ENCODE measurements at regions not wholly inside any gene's neighbourhood (a gene's known extent, or its start where the extent isn't known, plus 50 kb on each side); places are given as distances from the start of the nearest gene placed in this dataset.

GRCh38 chr2:235330775-235331451, 162.9 kb upstream of the AGAP1 start:
- FAIRE-seq (no peak), DNase-seq (ENCODE audit: extremely low spot score, insufficient read length, low read depth) (no peak)

GRCh38 chr2:235332240-235332890, 161.5 kb upstream of the AGAP1 start:
- FAIRE-seq, result no peak
- no peak for DNase-seq (ENCODE audit: extremely low spot score, insufficient read length, low read depth)

DNA sequence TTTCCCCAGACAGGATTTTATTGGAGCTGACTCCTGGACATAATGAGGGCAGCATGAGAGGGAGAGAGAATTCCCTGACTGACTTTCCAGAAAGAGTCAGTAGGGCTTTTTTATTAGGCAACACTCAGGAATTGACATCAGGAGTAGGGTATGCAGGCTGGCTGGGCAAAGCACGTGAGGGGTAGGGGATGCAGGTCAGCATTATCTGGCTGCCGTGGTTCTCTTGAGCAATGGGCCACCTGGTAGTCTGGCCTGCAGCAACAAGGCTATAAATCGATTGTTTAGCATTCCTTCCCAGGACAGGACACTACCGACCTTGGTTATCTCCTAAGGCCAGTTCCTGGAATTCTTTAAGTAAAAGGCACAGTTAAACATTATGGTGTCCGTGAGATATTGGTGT, 160.8 kb upstream of the AGAP1 start:
- DNase-seq (ENCODE audit: extremely low spot score, insufficient read length, low read depth), result no peak
- FAIRE-seq, result no peak

GRCh38 chr2:235334179-235334578, 159.7 kb upstream of the AGAP1 start:
- DNase-seq (ENCODE audit: extremely low spot score, insufficient read length, low read depth) (no peak), FAIRE-seq (no peak)

- FAIRE-seq (no peak), DNase-seq (ENCODE audit: extremely low spot score, insufficient read length, low read depth) (no peak)
These were observed 150.6 kb upstream of the AGAP1 start for GRCh38 chr2:235343156-235343774.

DNA sequence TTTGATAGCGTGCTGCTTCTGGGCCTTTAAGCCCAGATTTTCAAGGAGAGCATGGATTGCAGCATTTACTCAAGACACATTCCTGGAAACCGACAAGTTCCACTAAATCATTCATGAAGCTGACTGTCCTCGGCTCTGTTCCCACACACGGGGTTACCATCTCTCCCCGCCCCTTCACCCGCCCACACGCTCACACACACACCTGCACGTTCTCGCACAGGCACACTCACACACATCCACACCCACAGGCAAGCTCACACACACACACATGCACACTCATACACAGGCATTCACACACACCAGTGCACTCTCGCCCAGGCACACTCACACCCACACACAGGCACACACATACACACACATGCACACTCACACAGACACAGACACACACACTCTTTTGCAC, 150.0 kb upstream of the AGAP1 start:
- DNase-seq (ENCODE audit: extremely low spot score, insufficient read length, low read depth) (no peak), FAIRE-seq (no peak)

- FAIRE-seq, result no peak
These were observed 148.1 kb upstream of the AGAP1 start for GRCh38 chr2:235345745-235346144.

DNA sequence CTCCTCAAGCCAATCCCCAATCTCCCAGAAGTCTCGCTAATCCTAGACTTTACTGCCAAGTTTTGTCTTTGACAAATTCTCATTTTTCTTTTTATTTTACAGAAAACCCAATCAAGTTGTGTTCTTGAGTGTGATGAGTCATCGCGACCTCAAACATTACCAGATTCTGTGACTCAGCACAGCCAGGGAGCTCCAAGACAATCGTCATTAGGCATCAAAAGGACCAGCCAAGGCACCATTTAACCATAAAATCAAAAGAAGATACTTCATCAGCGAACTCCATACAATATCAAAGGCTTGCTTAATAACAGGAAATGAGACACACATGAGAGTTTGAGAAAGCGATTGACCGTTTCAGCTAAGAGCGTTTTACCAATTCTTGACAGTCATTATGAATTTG, 146.2 kb upstream of the AGAP1 start:
- no peak for FAIRE-seq
- DNase-seq (ENCODE audit: extremely low spot score, insufficient read length, low read depth), result no peak

More at GRCh38 chr2:235345745-235346144, 148.1 kb upstream of the AGAP1 start:
- no peak for DNase-seq (ENCODE audit: extremely low spot score, insufficient read length, low read depth)

GRCh38 chr2:235348329-235348728, 145.5 kb upstream of the AGAP1 start:
- FAIRE-seq (no peak), DNase-seq (ENCODE audit: extremely low spot score, insufficient read length, low read depth) (no peak)

DNA sequence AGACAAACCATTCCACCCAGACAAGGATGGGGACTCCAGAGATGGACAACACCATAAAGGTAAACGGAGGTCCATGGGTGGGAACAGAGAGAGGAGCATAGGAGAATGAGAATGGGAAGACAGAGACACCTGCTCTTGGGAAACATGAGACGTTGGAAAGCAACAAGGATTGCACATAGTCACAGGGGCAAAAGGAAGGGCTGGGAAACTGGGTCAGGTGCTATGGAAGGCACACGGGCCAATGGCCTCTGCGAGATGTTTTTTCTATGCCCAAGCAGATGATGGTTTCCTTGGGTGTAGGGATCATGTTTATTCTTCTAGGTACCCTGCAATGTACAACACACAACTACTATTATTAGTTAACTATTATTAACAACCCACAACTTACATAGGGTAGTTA, 143.6 kb upstream of the AGAP1 start:
- FAIRE-seq (no peak), DNase-seq (ENCODE audit: extremely low spot score, insufficient read length, low read depth) (no peak)

DNA sequence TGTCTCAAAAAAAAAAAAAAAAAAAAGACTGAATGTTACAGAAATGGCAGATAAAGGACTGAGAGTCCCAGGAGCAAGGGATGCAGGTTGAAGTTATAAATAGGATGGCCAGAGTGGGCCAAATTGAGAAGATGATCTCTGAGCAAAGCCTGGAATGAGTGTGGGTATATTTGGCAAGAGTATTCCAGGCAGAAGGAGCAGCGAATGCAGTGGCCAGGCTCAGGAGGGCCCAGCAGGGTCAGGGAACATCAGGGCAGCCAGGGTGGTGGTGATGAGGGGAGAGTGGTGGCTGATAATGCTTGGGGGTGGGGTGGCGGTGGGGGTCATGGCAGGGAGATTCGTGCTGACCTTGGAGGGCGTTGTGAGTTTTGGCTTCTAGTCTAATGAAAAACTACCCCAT, 141.3 kb upstream of the AGAP1 start:
- FAIRE-seq (no peak), DNase-seq (ENCODE audit: extremely low spot score, insufficient read length, low read depth) (no peak)

- DNase-seq (ENCODE audit: extremely low spot score, insufficient read length, low read depth), result no peak
- FAIRE-seq, result no peak
These were observed 136.0 kb upstream of the AGAP1 start for GRCh38 chr2:235357881-235358280.

GRCh38 chr2:235358981-235359471, 134.8 kb upstream of the AGAP1 start:
- FAIRE-seq (no peak), DNase-seq (ENCODE audit: extremely low spot score, insufficient read length, low read depth) (no peak)

DNA sequence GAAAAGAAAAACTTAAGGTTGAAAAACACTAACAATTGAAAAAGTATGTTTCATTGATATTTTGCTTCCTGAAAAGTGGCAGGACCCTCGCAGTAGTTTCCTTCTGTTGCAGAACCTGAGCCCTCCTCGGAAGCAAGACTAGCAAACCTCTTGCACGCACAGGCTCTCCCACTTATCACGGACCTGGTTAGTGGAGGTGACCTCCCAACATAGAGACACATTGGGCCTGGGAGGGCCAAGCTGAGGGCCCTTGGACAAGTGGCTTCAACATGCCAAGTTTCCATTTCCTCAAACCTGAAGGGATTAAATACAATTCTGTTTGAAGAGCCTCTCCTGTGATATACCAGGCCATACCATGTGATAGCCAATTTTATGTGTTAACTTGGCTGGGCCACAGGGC, 133.4 kb upstream of the AGAP1 start:
- FAIRE-seq (no peak), DNase-seq (ENCODE audit: extremely low spot score, insufficient read length, low read depth) (no peak)

- DNase-seq (ENCODE audit: extremely low spot score, insufficient read length, low read depth) (no peak), FAIRE-seq (no peak)
These were observed 128.1 kb upstream of the AGAP1 start for GRCh38 chr2:235365743-235366142.

DNA sequence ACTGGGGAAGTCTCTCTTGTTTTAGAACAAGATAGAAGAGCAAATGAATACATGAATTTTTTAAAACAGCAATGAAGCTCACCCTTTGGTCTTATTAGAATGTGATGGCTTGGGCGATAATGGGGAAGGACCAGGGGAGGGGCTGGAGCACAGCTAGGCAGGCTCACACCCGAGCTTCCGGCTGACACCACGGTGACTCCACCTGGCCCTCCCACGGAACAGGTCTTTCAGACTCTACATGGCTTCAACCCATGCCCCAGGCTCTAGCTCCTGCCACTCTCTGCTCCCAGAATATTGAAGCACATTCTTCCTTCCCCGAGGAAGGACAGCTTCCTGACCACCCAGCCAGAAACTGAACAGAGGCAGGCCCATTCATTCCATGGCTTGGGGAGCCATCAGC, 127.5 kb upstream of the AGAP1 start:
- FAIRE-seq, result no peak

DNA sequence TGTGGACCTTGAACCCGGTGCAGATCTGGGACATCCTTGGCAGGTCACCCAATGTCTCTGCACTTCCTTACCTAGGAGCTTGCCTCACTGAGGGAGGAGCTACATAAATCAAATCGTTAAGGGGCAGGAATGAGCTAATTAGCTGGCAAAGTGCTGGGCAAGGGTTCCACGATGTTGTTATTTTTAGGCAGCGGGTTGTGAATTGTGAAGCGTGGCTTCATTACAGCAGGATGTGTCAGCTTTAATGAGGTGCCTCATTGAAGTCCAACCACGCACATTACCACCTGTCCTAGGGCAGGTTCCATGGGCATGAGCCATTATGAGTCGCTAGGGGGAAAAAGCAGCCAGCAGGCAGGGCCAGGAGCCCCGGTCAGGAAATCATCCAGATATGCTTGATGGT, 127.0 kb upstream of the AGAP1 start:
- no peak for DNase-seq (ENCODE audit: extremely low spot score, insufficient read length, low read depth)
- FAIRE-seq, result no peak

More for the DNA sequence above, 127.5 kb upstream of the AGAP1 start:
- no peak for DNase-seq (ENCODE audit: extremely low spot score, insufficient read length, low read depth)

DNA sequence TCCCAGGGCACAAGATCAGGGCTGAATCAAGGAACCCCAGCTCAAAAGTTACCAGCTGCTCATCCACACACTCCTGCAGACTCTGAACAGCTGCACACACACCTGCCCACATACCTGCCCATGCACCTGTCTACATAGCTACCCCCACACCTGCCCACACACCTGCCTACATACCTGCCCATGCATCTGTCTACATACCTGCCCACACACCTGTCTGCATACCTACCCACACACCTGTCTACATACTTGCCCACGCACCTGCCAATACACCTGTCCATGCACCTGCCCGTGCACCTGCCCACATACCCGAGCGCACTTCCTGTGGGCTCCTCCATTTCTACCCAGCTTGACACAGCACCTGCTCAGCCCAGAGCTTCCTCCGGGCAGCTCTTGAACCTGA, 122.8 kb upstream of the AGAP1 start:
- FAIRE-seq (no peak), DNase-seq (ENCODE audit: extremely low spot score, insufficient read length, low read depth) (no peak)

DNA sequence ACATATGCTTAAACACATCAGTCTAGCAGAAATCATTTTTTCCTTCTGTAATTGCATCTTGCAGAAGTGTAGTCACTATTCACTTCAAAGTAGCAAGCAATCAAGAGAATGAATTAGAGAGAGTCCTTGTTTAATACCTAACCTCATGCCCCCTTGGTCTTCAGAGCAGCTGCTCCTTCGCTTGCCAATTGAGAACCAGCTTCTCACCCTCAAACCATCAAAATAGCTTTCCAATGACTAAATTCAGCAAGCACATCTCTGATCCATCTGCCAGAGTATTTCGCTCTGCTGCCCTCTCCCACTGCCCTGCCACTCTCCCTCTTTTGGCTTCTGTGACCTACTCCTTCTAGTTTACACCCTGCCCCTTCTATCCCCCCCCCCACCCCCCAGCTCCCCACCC, 120.7 kb upstream of the AGAP1 start:
- DNase-seq (ENCODE audit: extremely low spot score, insufficient read length, low read depth) (no peak), FAIRE-seq (no peak)

- DNase-seq (ENCODE audit: extremely low spot score, insufficient read length, low read depth), result no peak
- FAIRE-seq, result no peak
These were observed 116.7 kb upstream of the AGAP1 start for GRCh38 chr2:235377176-235377575.

GRCh38 chr2:235378246-235378645, 115.6 kb upstream of the AGAP1 start:
- FAIRE-seq, result no peak
- DNase-seq (ENCODE audit: extremely low spot score, insufficient read length, low read depth), result no peak
